ENCODE measurements at regions not wholly inside any gene's neighbourhood (a gene's known extent, or its start where the extent isn't known, plus 50 kb on each side); places are given as distances from the start of the nearest gene placed in this dataset.

GRCh38 chr5:124043456-124043855 is 531.5 kb downstream of the CSNK1G3 start:
- no peaks in the 10 kb centered on the region for H3K27me3 ChIP-seq (ENCODE audit: control insufficient read depth, insufficient read depth, low read length)
- CTCF ChIA-PET: no interaction called here
- TF ChIP-seq CTCF (IDR thresholded peaks at IDR 0.05; ENCODE audit: insufficient read depth, low read depth, low read length): no peak
- DNase-seq (ENCODE audit: low read depth): no peak
- no peak overlapping the region for H3K4me3 ChIP-seq (ENCODE audit: low read depth, low read length)
- POLR2A ChIA-PET: no interaction called here
- no peaks in the 10 kb centered on the region for H3K36me3 ChIP-seq (ENCODE audit: control insufficient read depth, insufficient read depth, low read length)

- CTCF ChIA-PET: no interaction called here
- no peaks in the 10 kb centered on the region for H3K27me3 ChIP-seq (ENCODE audit: control insufficient read depth, insufficient read depth, low read length)
- no peak for TF ChIP-seq CTCF (IDR thresholded peaks at IDR 0.05; ENCODE audit: insufficient read depth, low read depth, low read length)
- H3K4me3 ChIP-seq (ENCODE audit: low read depth, low read length): no peak overlapping the region
- no peaks in the 10 kb centered on the region for H3K36me3 ChIP-seq (ENCODE audit: control insufficient read depth, insufficient read depth, low read length)
- POLR2A ChIA-PET: no interaction called here
- DNase-seq (ENCODE audit: low read depth): no peak
Measured at GRCh38 chr5:124040799-124041198, 528.8 kb downstream of the CSNK1G3 start.

- ChIA-PET CTCF (no interaction called here), POLR2A (no interaction called here)
- Histone ChIP-seq H3K36me3 (ENCODE audit: control insufficient read depth, insufficient read depth, low read length) (no peaks in the 10 kb centered on the region), H3K4me3 (ENCODE audit: low read depth, low read length) (no peak overlapping the region), H3K27me3 (ENCODE audit: control insufficient read depth, insufficient read depth, low read length) (no peaks in the 10 kb centered on the region)
- no peak for DNase-seq (ENCODE audit: low read depth)
- TF ChIP-seq CTCF (IDR thresholded peaks at IDR 0.05; ENCODE audit: insufficient read depth, low read depth, low read length): no peak
Measured at GRCh38 chr5:124039410-124039809, 527.4 kb downstream of the CSNK1G3 start.

- no peak for TF ChIP-seq CTCF (IDR thresholded peaks at IDR 0.05; ENCODE audit: insufficient read depth, low read depth, low read length)
- CTCF ChIA-PET: interaction anchor here (0.6 kb wide), 1 partner anchor 98 kb away, joined by 3 read pairs; no protein-coding TSS in a partner anchor
- no peak overlapping the region for H3K4me3 ChIP-seq (ENCODE audit: low read depth, low read length)
- no peak for DNase-seq (ENCODE audit: low read depth)
- no peaks in the 10 kb centered on the region for H3K36me3 ChIP-seq (ENCODE audit: control insufficient read depth, insufficient read depth, low read length)
- POLR2A ChIA-PET: no interaction called here
- H3K27me3 ChIP-seq (ENCODE audit: control insufficient read depth, insufficient read depth, low read length): no peaks in the 10 kb centered on the region
Measured at GRCh38 chr5:124036786-124037185, 524.8 kb downstream of the CSNK1G3 start.

- no peaks in the 10 kb centered on the region for H3K27me3 ChIP-seq (ENCODE audit: control insufficient read depth, insufficient read depth, low read length)
- no peak for TF ChIP-seq CTCF (IDR thresholded peaks at IDR 0.05; ENCODE audit: insufficient read depth, low read depth, low read length)
- POLR2A ChIA-PET: no interaction called here
- H3K36me3 ChIP-seq (ENCODE audit: control insufficient read depth, insufficient read depth, low read length): no peaks in the 10 kb centered on the region
- H3K4me3 ChIP-seq (ENCODE audit: low read depth, low read length): no peak overlapping the region
- CTCF ChIA-PET: interaction anchor here (0.5 kb wide), 1 partner anchor 122 kb away, joined by 3 read pairs; no protein-coding TSS in a partner anchor
- DNase-seq (ENCODE audit: low read depth): no peak
Measured at GRCh38 chr5:124034963-124035362, 523.0 kb downstream of the CSNK1G3 start.
